IMR-90 (cell line): ENCODE measurements at regions not wholly inside any gene's neighbourhood (a gene's known extent, or its start where the extent isn't known, plus 50 kb on each side); places are given as distances from the start of the nearest gene placed in this dataset.

Experiments
- ATAC-seq: fragments of 200-7000 bp; cut with Tn5 transposase; 2 replicates; pipeline ENCODE4 v1.9.1; 2020; ENCODE audit warnings: low read depth, mild to moderate bottlenecking, moderate library complexity
- BruUV-seq: library from RNA; stranded (reverse); fragments of 400-500 nt; replicated peaks from 2 replicates; lab custom pipeline; 2021; lab: Mats Ljungman, UMichigan
- CTCF ChIA-PET: fragments of 300-600 bp; formaldehyde crosslinking; extraction: SDS; loops from one replicate; lab custom pipeline; 2021; ENCODE audit warnings: antibody characterized with exemption; lab: Yijun Ruan, JAX
- POLR2A ChIA-PET: fragments of 300-600 bp; sonication (Branson Sonifier 250); formaldehyde crosslinking; loops from one replicate; lab custom pipeline; 2022; ENCODE audit warnings: antibody characterized with exemption; ENCODE audit not compliant: unreplicated experiment; lab: Charles Lee
- DNase-seq: peaks from one replicate; pipeline ENCODE4 v3.0.0; 2013
- H2AFZ ChIP-seq: replicated peaks from 2 replicates; pipeline ENCODE3; 2013; ENCODE audit warnings: low read length, mild to moderate bottlenecking; ENCODE audit not compliant: poor library complexity
- H2AK5ac ChIP-seq: 2 replicates; pipeline ENCODE4 v1.6.1; 2013; ENCODE audit warnings: low read depth, low read length, inconsistent platforms
- H2AK9ac ChIP-seq: replicated peaks from 2 replicates; pipeline ENCODE3; 2013; ENCODE audit warnings: mild to moderate bottlenecking, low read depth, low read length, moderate library complexity; ENCODE audit not compliant: poor library complexity
- H2BK120ac ChIP-seq: 2 replicates; pipeline ENCODE4 v1.6.1; 2013; ENCODE audit warnings: low read depth, low read length, inconsistent platforms
- H2BK15ac ChIP-seq: 3 replicates; pipeline ENCODE4 v1.6.1; 2013; ENCODE audit warnings: low read depth, low read length, inconsistent platforms
- H2BK20ac ChIP-seq: 2 replicates; pipeline ENCODE4 v1.6.1; 2013; ENCODE audit warnings: low read depth, mild to moderate bottlenecking, inconsistent platforms, low read length, moderate library complexity
- H2BK5ac ChIP-seq: 2 replicates; pipeline ENCODE4 v1.6.1; 2013; ENCODE audit warnings: mild to moderate bottlenecking, low read depth, low read length, inconsistent platforms; ENCODE audit not compliant: poor library complexity, severe bottlenecking
- H3K14ac ChIP-seq: replicated peaks from 2 replicates; pipeline ENCODE4 v1.6.1; 2013; ENCODE audit warnings: low read depth, low read length, inconsistent platforms
- H3K18ac ChIP-seq: 2 replicates; pipeline ENCODE4 v1.6.1; 2013; ENCODE audit warnings: low read depth, low read length, control low read depth
- H3K23ac ChIP-seq: 2 replicates; pipeline ENCODE4 v1.6.1; 2013; ENCODE audit warnings: low read depth, low read length, inconsistent platforms
- H3K27ac ChIP-seq: 2 replicates; pipeline ENCODE4 v1.5.1; 2013; ENCODE audit warnings: mild to moderate bottlenecking, control low read depth, low read length; ENCODE audit not compliant: insufficient read depth
- H3K27me3 ChIP-seq: 2 replicates; pipeline ENCODE4 v1.6.1; 2013; ENCODE audit warnings: low read length; ENCODE audit not compliant: control insufficient read depth, insufficient read depth
- H3K36me3 ChIP-seq: 2 replicates; pipeline ENCODE4 v1.6.1; 2013; ENCODE audit warnings: low read length, mixed read lengths; ENCODE audit not compliant: control insufficient read depth, insufficient read depth
- H3K4ac ChIP-seq: 2 replicates; pipeline ENCODE4 v1.6.1; 2013; ENCODE audit warnings: low read depth, low read length, inconsistent platforms
- H3K4me1 ChIP-seq: 2 replicates; pipeline ENCODE4 v1.6.1; 2013; ENCODE audit warnings: low read length, mixed read lengths; ENCODE audit not compliant: control insufficient read depth, insufficient read depth
- H3K4me2 ChIP-seq: 2 replicates; pipeline ENCODE4 v1.6.1; 2013; ENCODE audit warnings: low read depth, mild to moderate bottlenecking, control low read depth, low read length, moderate library complexity
- H3K4me3 ChIP-seq: 2 replicates; pipeline ENCODE4 v1.5.1; 2013; ENCODE audit warnings: low read depth, mild to moderate bottlenecking, control low read depth, low read length, moderate library complexity; ENCODE audit not compliant: insufficient read depth
- H3K56ac ChIP-seq: 2 replicates; pipeline ENCODE4 v1.6.1; 2013; ENCODE audit warnings: low read length, inconsistent platforms; ENCODE audit not compliant: insufficient read depth; ENCODE audit errors: extremely low read depth
- H3K79me1 ChIP-seq, 2 experiments: 2 replicates each; pipeline ENCODE4 v1.6.1; 2013; ENCODE audit warnings: low read length in 2 of 2, inconsistent platforms in 1 of 2, low read depth in 1 of 2
- H3K9ac ChIP-seq: 2 replicates; pipeline ENCODE4 v1.6.1; 2013; ENCODE audit warnings: low read depth, low read length, control low read depth
- H3K9me1 ChIP-seq: 2 replicates; pipeline ENCODE4 v1.6.1; 2013; ENCODE audit warnings: low read length, inconsistent platforms; ENCODE audit not compliant: insufficient read depth
- H3K9me3 ChIP-seq: 2 replicates; pipeline ENCODE4 v1.6.1; 2013; ENCODE audit warnings: low read length; ENCODE audit not compliant: control insufficient read depth, insufficient read depth
- H4K20me1 ChIP-seq: 2 replicates; pipeline ENCODE4 v1.6.1; 2013; ENCODE audit warnings: low read length, inconsistent platforms; ENCODE audit not compliant: insufficient read depth
- H4K5ac ChIP-seq: 2 replicates; pipeline ENCODE4 v1.6.1; 2013; ENCODE audit warnings: mild to moderate bottlenecking, low read depth, low read length, control low read depth
- H4K8ac ChIP-seq, 2 experiments: 2 replicates each; pipeline ENCODE4 v1.6.1; 2013; ENCODE audit warnings: low read depth in 2 of 2, low read length in 2 of 2, control low read depth in 1 of 2, inconsistent platforms in 1 of 2
- H4K91ac ChIP-seq: 2 replicates; pipeline ENCODE4 v1.6.1; 2013; ENCODE audit warnings: low read depth, low read length, inconsistent platforms; ENCODE audit not compliant: insufficient read depth
- MAFK ChIP-seq: IDR thresholded peaks from 2 replicates; pipeline ENCODE4 v1.6.1; 2012; ENCODE audit warnings: low read depth, low read length, improper control_type of control experiment
- MAZ ChIP-seq: IDR thresholded peaks from 2 replicates; pipeline ENCODE4 v1.6.1; 2012; ENCODE audit warnings: low read depth, mild to moderate bottlenecking, low read length, improper control_type of control experiment, moderate library complexity, borderline replicate concordance
- MXI1 ChIP-seq: IDR thresholded peaks from 2 replicates; pipeline ENCODE4 v1.6.1; 2012; ENCODE audit warnings: low read depth, mild to moderate bottlenecking, low read length, moderate library complexity, borderline replicate concordance
- NFE2L2 ChIP-seq: fragments of 150-350 bp; IDR thresholded peaks from 2 replicates; pipeline ENCODE4 v1.6.1; 2016; ENCODE audit warnings: low read depth, mild to moderate bottlenecking, low read length
- SMC3 ChIP-seq: fragments of 150-350 bp; IDR thresholded peaks from 2 replicates; pipeline ENCODE4 v1.6.1; 2016; ENCODE audit warnings: low read depth, mild to moderate bottlenecking, antibody characterized with exemption, low read length, moderate library complexity
- WGBS, 2 experiments: methylation state at CpG; one replicate each; pipeline versions ENCODE4 v1.1.5 to v1.1.7; 2013; ENCODE audit warnings: missing lambda C conversion rate in 2 of 2; ENCODE audit not compliant: insufficient read length in 1 of 2; ENCODE audit errors: extremely low coverage in 2 of 2; 5-methylcytosine and 5-hydroxymethylcytosine counted together
- dilution Hi-C: fragments of 300-500 bp; cut with HindIII; formaldehyde crosslinking; loops from one replicate; pipeline ENCODE4 v1.14.3; 2018; ENCODE audit warnings: low sequenced_read_pairs; ENCODE audit not compliant: unreplicated experiment
- in situ Hi-C: fragments of 300-500 bp; cut with MboI; formaldehyde crosslinking; loops from 3 replicates; pipeline ENCODE4 v1.14.3; 2019; ENCODE audit warnings: low sequenced_read_pairs, inconsistent platforms, mixed read lengths
- intact Hi-C: fragments of 100-400 bp; cut with micrococcal nuclease; formaldehyde crosslinking; loops from 2 replicates; pipeline ENCODE4 v1.10.0; 2022
- TF ChIP-seq, protein P1 (sequence below): conservative IDR thresholded peaks from 2 replicates; pipeline ENCODE4 v1.5.1; 2012; ENCODE audit warnings: mild to moderate bottlenecking, low read depth, low read length, improper control_type of control experiment

DNA sequence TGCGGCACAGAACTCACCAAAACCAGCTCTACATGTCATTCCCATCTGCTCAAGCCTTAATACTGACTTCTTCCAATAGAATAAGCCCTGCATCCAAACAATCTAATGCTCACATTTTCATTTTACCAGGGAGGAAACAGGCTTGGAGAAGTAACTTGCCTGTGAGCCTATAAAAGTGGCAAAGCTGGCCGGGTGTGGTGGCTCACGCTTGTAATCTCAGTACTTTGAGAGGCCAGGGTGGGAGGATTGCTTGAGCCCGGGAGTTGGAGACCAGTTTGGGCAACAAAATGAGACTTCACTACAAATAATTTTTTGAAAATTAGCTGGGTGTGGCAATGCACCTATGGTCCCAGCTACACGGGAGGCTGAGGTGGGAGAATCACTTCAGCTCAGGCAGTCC lies 133.7 kb downstream of the LY86 start:
- no peak overlapping the region for H3K4me3 ChIP-seq
- H3K14ac ChIP-seq, result no peak overlapping the region
- DNase-seq, result no peak
- H3K36me3 ChIP-seq, result no peaks in the 10 kb centered on the region
- no peak overlapping the region for H3K9ac ChIP-seq
- POLR2A ChIA-PET, result no interaction called here
- no peak overlapping the region for H3K4me2 ChIP-seq
- H2AFZ ChIP-seq, result no peak overlapping the region
- in situ Hi-C loops (loop anchor here (5.0 kb wide), 1 partner anchor 525 kb away; no protein-coding TSS in a partner anchor), dilution Hi-C loops (no loop called here), intact Hi-C loops (loop anchor here (5.0 to 10.0 kb wide), 2 partner anchors 423 to 665 kb away; partner anchors contain the start of genes CAGE1 and RIOK1)
- H2BK120ac ChIP-seq, result no peak overlapping the region
- no peak overlapping the region for H3K23ac ChIP-seq
- H3K18ac ChIP-seq, result no peak overlapping the region
- H3K4me1 ChIP-seq, result peaks cover 5% of the 10 kb centered on the region
- no TSS peak for BruUV-seq
- no peaks in the 10 kb centered on the region for H3K79me1 ChIP-seq
- H2AK5ac ChIP-seq, result no peak overlapping the region
- H3K27me3 ChIP-seq, result no peaks in the 10 kb centered on the region
- no peak overlapping the region for H3K4ac ChIP-seq
- no peaks in the 10 kb centered on the region for H3K9me3 ChIP-seq
- H3K27ac ChIP-seq, result no peak overlapping the region
- CTCF ChIA-PET, result interaction anchor here (0.6 to 1.8 kb wide), 3 partner anchors 17 to 194 kb away, joined by 3 to 4 read pairs (median 3); no protein-coding TSS in a partner anchor
- no peak overlapping the region for H4K91ac ChIP-seq
- no peak overlapping the region for H2AK9ac ChIP-seq
- no peak overlapping the region for H2BK20ac ChIP-seq
- TF ChIP-seq, protein P1, sequence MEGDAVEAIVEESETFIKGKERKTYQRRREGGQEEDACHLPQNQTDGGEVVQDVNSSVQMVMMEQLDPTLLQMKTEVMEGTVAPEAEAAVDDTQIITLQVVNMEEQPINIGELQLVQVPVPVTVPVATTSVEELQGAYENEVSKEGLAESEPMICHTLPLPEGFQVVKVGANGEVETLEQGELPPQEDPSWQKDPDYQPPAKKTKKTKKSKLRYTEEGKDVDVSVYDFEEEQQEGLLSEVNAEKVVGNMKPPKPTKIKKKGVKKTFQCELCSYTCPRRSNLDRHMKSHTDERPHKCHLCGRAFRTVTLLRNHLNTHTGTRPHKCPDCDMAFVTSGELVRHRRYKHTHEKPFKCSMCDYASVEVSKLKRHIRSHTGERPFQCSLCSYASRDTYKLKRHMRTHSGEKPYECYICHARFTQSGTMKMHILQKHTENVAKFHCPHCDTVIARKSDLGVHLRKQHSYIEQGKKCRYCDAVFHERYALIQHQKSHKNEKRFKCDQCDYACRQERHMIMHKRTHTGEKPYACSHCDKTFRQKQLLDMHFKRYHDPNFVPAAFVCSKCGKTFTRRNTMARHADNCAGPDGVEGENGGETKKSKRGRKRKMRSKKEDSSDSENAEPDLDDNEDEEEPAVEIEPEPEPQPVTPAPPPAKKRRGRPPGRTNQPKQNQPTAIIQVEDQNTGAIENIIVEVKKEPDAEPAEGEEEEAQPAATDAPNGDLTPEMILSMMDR, result no peak
- TF ChIP-seq MAZ (no peak), MAFK (no peak), MXI1 (no peak), NFE2L2 (no peak), SMC3 (no peak)
- H2BK15ac ChIP-seq, result no peak overlapping the region
- H4K8ac ChIP-seq, result no peak overlapping the region
- no peaks in the 10 kb centered on the region for H4K20me1 ChIP-seq
- no peak overlapping the region for H2BK5ac ChIP-seq
- no peak for ATAC-seq
- WGBS, 2 experiments, result 67% methylated on average over 1 of the region's 5 CpGs; no CpG with 5 or more reads in 1 of the 2 experiments
- no peak overlapping the region for H3K56ac ChIP-seq
- H3K9me1 ChIP-seq, result no peaks in the 10 kb centered on the region
- H4K5ac ChIP-seq, result no peak overlapping the region
